ENCODE measurements at regions not wholly inside any gene's neighbourhood (a gene's known extent, or its start where the extent isn't known, plus 50 kb on each side); places are given as distances from the start of the nearest gene placed in this dataset.

GRCh38 chr5:133670336-133670735 is 58.0 kb upstream of the FSTL4 start:
- TF ChIP-seq CTCF (IDR thresholded peaks at IDR 0.05; ENCODE audit: unreplicated experiment), result no peak
- Mint-ChIP-seq H3K36me3 (ENCODE audit: insufficient read depth) (no peaks in the 10 kb centered on the region), H3K4me3 (ENCODE audit: low read depth) (no peak overlapping the region), H3K27me3 (peaks cover 24% of the 10 kb centered on the region), H3K27ac (no peak overlapping the region), H3K9me3 (ENCODE audit: low read depth) (no peaks in the 10 kb centered on the region), H3K4me1 (ENCODE audit: low read depth) (no peaks in the 10 kb centered on the region)
- no peak for DNase-seq (ENCODE audit: low spot score, unreplicated experiment)

- no peak for TF ChIP-seq CTCF (IDR thresholded peaks at IDR 0.05; ENCODE audit: unreplicated experiment)
- Mint-ChIP-seq H3K9me3 (ENCODE audit: low read depth) (no peaks in the 10 kb centered on the region), H3K4me1 (ENCODE audit: low read depth) (no peaks in the 10 kb centered on the region), H3K4me3 (ENCODE audit: low read depth) (no peak overlapping the region), H3K36me3 (ENCODE audit: insufficient read depth) (no peaks in the 10 kb centered on the region), H3K27me3 (peaks cover 24% of the 10 kb centered on the region), H3K27ac (no peak overlapping the region)
- no peak for DNase-seq (ENCODE audit: low spot score, unreplicated experiment)
Measured at GRCh38 chr5:133669472-133669871, 57.1 kb upstream of the FSTL4 start.

GRCh38 chr5:133668458-133668857 is 56.1 kb upstream of the FSTL4 start:
- Mint-ChIP-seq H3K4me1 (ENCODE audit: low read depth) (no peaks in the 10 kb centered on the region), H3K36me3 (ENCODE audit: insufficient read depth) (no peaks in the 10 kb centered on the region), H3K4me3 (ENCODE audit: low read depth) (no peak overlapping the region), H3K9me3 (ENCODE audit: low read depth) (no peaks in the 10 kb centered on the region), H3K27ac (no peak overlapping the region), H3K27me3 (peaks cover 24% of the 10 kb centered on the region)
- no peak for DNase-seq (ENCODE audit: low spot score, unreplicated experiment)
- no peak for TF ChIP-seq CTCF (IDR thresholded peaks at IDR 0.05; ENCODE audit: unreplicated experiment)

GRCh38 chr5:133667217-133667616 is 54.9 kb upstream of the FSTL4 start:
- no peaks in the 10 kb centered on the region for H3K4me1 Mint-ChIP-seq (ENCODE audit: low read depth)

GRCh38 chr5:133665571-133665970 is 53.2 kb upstream of the FSTL4 start:
- H3K27ac Mint-ChIP-seq, result no peak overlapping the region
- no peak for DNase-seq (ENCODE audit: low spot score, unreplicated experiment)
- H3K36me3 Mint-ChIP-seq (ENCODE audit: insufficient read depth), result no peaks in the 10 kb centered on the region
- H3K4me3 Mint-ChIP-seq (ENCODE audit: low read depth), result no peak overlapping the region
- H3K9me3 Mint-ChIP-seq (ENCODE audit: low read depth), result no peaks in the 10 kb centered on the region
- no peak for TF ChIP-seq CTCF (IDR thresholded peaks at IDR 0.05; ENCODE audit: unreplicated experiment)
- peaks cover 17% of the 10 kb centered on the region for H3K27me3 Mint-ChIP-seq
- H3K4me1 Mint-ChIP-seq (ENCODE audit: low read depth), result no peaks in the 10 kb centered on the region

More at GRCh38 chr5:133667217-133667616, 54.9 kb upstream of the FSTL4 start:
- Mint-ChIP-seq H3K9me3 (ENCODE audit: low read depth) (no peaks in the 10 kb centered on the region), H3K36me3 (ENCODE audit: insufficient read depth) (no peaks in the 10 kb centered on the region), H3K27me3 (peaks cover 18% of the 10 kb centered on the region), H3K4me3 (ENCODE audit: low read depth) (no peak overlapping the region), H3K27ac (no peak overlapping the region)
- no peak for TF ChIP-seq CTCF (IDR thresholded peaks at IDR 0.05; ENCODE audit: unreplicated experiment)
- DNase-seq (ENCODE audit: low spot score, unreplicated experiment), result no peak

Data from progenitor cell of endocrine pancreas (in vitro differentiated cells).